SK-N-SH treated with all-trans-retinoic acid at 6 μM for 48 hours (cell line): ENCODE measurements at regions not wholly inside any gene's neighbourhood (a gene's known extent, or its start where the extent isn't known, plus 50 kb on each side); places are given as distances from the start of the nearest gene placed in this dataset.

Experiments
- RARB ChIP-seq: fragments of 250-450 bp; sonication (Bioruptor Pico); IDR thresholded peaks from 2 replicates; pipeline ENCODE4 v1.8.0; 2021; ENCODE audit warnings: mild to moderate bottlenecking, moderate library complexity
- SNAI2 ChIP-seq: fragments of 250-450 bp; sonication (Bioruptor Pico); IDR thresholded peaks from 2 replicates; pipeline ENCODE4 v1.5.0; 2020; ENCODE audit warnings: mild to moderate bottlenecking, moderate library complexity
- TCF4 ChIP-seq: fragments of 250-450 bp; sonication (Bioruptor Pico); IDR thresholded peaks from 2 replicates; pipeline ENCODE4 v1.8.0; 2021; ENCODE audit warnings: mild to moderate bottlenecking, moderate library complexity, borderline replicate concordance
- ZNF8 ChIP-seq: fragments of 450-650 bp; formaldehyde crosslinking; IDR thresholded peaks from 2 replicates; pipeline ENCODE4 v1.5.0; 2020; ENCODE audit warnings: mild to moderate bottlenecking, moderate library complexity

- TF ChIP-seq ZNF8 (CRISPR knock-in tag) (no peak), RARB (CRISPR knock-in tag) (no peak), TCF4 (CRISPR knock-in tag) (no peak), SNAI2 (CRISPR knock-in tag) (no peak)
Observed at GRCh38 chr11:76728227-76728626, 54.9 kb upstream of the TSKU start.
